ENCODE measurements at regions not wholly inside any gene's neighbourhood (a gene's known extent, or its start where the extent isn't known, plus 50 kb on each side); places are given as distances from the start of the nearest gene placed in this dataset.

DNA sequence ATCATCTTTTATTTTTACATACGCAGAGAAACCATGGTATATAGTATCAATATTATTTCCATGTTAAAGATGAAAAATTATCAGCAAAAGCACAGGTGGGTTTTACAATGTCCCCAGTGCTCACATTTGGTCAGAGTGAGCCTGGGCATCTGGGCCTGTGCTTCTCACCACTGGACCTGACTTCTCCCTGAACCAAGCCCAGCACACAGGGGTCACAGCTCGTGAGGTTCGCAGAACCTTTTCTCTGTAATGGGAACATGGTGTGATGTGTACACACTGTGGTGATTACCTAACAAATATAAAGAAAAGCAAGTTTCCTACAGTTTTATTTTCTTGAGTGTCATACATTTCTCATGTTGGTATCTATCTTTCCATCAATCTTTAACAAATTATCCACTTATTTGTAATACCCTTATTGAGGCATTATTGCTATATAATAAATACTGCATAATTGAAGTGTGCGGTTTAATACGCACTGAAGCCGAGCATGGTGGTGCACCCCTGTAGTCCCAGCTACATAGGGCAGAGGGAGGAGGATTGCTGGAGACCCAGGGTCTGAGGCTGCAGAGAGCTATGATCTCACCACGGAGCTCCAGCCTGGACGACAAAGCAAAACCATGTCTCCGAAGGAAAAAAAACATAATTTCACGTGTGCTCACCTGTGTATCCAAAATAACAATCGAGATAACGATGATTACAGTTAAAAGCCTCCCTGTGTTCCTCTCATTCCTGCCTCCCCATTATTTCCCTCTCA is 743.2 kb downstream of the TMEM121 start:
- TF ChIP-seq CTCF (IDR thresholded peaks at IDR 0.05) = no peak
- no peak for TF ChIP-seq POLR2A (IDR thresholded peaks at IDR 0.05)
- TF ChIP-seq EP300 (IDR thresholded peaks at IDR 0.05; ENCODE audit: low read depth) = no peak
- no peak for TF ChIP-seq POLR2AphosphoS5 (IDR thresholded peaks at IDR 0.05)
